ENCODE measurements at regions not wholly inside any gene's neighbourhood (a gene's known extent, or its start where the extent isn't known, plus 50 kb on each side); places are given as distances from the start of the nearest gene placed in this dataset.

DNA sequence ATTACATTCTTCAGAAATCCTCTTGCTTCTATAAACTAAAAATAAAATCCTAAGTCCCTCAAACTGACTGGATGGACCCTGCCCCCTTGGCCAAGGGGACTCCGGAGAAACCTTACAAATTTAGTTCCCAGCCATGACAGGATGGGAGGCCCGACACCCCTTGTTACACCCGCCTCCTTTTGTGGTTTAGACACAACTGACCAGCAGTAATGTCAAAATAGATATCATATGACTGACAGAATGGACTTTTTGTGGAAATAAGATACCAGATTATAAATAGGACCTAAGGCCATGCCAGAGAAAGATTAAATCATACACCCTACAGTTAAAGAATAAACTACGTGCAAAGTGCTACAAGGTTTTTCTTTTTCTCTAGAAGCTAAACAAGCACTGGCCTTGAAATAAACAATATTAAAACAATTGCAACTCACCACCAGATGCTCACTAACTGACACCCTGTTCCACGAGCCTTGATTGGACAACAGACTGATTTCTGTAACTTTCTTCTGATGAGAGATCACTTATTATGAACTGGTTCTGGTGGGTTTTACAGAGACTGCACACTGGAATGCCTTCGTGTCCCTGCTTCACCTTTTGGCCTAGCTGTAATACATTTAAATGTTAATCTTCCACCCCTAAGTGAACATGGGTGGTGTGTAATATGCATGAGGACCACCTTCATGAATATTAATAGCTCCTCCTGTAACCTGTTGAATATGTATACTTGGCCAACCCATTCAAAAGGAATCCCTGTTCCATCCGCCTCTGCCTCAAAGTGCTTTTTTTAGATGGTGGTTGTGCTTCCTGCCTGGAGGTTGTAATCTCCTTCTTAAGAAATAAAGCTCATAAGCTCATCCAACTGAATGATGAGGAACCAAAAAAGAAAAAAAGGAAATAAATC is 99.6 kb downstream of the ODF2L start:
- DNase-seq (ENCODE audit: low read depth): peak; percentile 85

DNA sequence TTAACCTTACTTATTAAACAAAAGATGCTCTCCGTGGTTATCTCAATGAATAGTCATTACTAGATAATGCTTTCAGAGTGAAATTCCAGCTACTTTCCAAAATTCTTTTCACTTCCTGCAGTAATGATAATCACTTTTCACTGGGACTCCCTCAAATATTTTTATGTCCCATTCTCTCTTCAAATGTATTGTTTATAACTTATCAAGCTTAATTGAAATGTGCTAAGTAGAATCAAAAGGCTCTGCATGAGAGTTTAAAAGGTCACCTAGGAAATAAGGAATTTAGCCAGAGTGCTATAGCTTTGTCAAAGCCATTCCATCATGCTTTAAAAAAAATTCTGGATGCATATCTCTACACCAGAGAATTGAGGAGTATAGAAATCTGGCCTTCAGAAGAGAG is 106.4 kb downstream of the ODF2L start:
- no peak for DNase-seq (ENCODE audit: low read depth)

DNA sequence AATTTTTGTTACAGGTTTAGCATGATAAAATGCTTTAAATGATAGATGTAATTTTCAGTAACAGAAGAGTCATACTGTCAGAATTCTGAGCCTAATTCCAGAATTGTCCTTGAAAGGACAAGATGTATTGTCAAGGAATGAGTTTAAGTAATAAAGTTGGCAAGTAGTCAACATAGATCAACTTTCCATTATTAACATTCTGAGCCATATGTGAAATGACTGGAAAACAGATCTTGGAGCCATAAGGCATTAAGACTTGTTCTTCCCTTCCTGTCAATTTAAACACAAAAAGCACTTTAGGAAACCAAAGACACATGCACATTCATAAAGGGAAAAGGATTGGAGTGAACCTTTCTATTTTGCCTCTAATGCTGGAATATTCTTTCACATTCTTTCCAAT is 107.0 kb downstream of the ODF2L start:
- DNase-seq (ENCODE audit: low read depth): no peak

DNA sequence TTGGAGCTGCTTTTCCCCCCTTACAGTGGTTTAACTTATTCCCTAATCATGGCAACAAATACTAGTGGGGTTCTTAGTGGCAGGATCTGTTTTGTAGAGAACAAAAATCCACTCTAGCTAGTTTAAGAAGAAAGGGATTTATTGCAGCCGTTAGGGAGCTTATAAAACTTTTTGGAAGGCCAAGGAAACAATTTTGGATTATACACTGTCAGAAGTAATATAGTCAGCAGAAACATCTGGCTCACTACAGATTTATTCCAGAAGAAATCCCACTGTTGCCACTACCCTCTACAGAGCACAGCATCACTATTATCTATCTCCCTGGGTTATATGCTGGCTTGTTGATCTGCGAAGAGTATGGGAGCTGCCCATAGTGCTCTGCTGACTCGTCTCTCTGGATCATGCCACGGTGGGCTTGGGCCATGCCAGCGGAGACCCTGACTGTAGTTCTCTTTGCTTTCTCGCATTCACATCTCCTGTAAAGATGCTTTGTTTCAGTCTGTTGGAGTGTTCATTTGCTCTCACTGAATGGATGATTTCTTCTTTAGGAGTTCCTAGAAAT is 107.5 kb downstream of the ODF2L start:
- no peak for DNase-seq (ENCODE audit: low read depth)

DNA sequence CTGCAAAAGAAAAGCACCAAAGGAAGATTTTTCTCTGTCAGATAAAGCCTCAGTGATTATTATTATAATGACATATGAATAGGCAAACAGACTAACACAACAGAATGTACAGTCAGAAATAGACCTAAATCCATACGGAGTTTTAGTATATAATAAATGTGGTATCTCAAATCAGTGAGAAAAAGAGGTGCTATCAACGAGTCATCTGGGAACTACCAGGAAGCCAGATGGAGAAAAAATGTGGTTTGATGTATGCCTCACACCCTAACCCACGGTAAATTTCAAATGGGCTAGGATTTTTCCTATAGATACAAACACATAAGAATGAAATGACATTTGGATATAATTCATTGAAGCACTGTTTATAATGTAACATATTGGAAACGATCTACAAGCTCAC is 110.3 kb downstream of the ODF2L start:
- no peak for DNase-seq (ENCODE audit: low read depth)

DNA sequence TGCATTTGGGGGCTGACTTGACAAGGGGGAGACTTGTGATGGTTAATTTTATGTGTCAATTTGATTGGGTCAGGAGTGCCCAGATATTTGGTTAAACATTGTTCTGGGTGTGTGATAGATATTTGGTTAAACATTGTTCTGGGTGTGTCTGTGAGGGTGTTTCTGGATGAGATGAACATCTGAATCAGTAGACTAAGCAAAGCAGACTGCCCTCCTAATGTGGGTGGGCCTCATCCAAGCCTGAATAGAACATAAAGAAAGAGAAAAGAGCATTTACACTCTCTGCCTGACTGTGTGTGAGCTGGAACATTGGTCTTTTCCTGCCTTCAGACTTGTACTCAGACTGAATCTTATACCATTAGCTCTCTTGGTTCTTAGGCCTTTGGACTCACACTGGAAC is 113.5 kb downstream of the ODF2L start:
- DNase-seq (ENCODE audit: low read depth): no peak

DNA sequence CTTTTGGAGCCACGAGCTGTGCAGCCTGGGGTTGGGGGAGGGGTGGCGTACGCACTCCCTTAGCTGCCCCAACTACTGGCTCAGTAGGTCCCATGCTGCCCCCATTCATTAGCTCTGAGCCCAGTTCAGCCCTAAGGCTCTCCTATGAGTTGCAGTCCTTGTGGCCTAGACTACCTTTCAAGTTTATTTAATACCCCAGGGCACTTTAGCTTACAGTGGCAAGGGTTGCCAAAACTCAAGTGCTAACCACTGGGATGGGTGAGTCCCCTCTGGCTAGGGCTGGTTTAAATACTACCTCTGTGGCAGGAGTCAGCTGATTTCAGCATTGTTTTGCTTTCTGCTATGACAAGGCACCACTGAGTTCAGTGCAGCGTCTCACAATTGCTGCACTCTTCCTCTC is 118.2 kb downstream of the ODF2L start:
- peak; percentile 17 for DNase-seq (ENCODE audit: low read depth)

DNA sequence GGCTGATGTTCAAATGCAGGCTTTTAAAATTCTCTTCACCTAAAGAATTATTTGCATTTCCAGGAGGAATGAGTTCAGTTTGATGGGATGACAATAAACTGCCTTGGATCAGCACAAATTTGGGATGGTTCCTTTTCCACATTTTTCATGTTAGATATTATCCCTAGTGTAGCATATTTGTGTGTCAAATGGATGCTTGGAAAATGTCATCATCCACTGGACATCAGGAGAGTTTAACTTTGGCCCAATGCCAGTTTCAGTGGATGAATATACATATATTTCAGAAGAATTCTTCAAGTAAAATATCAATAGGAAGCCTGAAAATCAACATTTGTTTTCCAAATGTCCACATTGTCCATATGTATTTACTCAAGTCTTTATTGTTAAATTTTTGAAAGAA is 116.5 kb upstream of the COL24A1 start:
- DNase-seq (ENCODE audit: low read depth): no peak

DNA sequence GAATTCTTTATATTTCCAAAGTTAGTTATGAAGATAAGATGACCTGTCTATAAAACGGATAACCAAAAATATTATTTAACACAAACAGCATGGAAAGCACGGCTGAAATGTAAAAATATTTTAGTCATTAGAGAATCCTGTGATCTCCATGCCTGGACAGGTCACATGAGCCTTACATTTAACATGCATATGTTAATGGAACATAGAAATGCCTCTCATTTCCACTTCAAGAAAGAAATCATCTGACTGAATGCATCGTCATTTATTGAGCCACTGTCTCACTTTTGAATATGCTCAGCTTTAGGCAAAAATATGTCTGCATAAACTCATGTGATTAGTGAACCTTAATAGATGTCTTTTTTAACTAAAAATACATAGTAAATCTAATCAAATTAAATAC is 115.5 kb upstream of the COL24A1 start:
- no peak for DNase-seq (ENCODE audit: low read depth)

DNA sequence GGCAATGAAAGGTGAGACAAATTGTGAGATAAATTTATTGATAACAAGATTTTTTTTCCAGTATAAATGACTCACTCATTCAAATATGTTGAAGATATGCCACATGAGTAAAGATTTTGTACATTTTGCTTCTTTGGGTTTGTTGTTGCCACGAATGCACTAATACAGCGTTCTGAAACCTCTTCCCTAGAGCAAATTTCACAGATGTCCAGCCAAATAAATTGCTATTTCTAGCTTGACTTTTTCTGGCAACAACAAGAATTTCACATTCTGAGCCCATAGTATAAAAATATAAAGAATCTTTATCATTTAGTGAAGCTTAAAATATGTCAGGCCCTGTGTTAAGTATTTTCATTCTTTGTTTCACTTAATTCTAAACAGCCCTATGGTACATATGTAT is 114.5 kb upstream of the COL24A1 start:
- no peak for DNase-seq (ENCODE audit: low read depth)

DNA sequence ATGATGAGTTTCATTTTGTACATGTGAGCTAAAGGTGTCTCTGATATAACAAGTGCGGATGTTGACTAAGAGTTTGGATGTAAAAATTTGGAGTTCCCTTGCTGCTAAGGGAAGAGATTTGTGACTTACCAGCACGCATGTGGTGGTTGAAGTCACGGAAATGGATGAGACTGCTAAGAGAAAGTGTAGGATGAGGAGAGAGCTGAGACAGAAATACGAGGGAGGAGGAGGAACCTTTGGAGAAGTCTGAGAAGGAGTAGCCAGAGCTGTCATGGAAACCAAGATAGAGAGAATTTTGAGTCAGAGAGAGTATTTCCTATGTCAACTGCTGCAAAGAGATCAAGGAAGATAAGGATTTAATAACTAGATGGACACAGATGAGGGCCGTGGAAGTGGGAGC is 106.5 kb upstream of the COL24A1 start:
- no peak for DNase-seq (ENCODE audit: low read depth)

DNA sequence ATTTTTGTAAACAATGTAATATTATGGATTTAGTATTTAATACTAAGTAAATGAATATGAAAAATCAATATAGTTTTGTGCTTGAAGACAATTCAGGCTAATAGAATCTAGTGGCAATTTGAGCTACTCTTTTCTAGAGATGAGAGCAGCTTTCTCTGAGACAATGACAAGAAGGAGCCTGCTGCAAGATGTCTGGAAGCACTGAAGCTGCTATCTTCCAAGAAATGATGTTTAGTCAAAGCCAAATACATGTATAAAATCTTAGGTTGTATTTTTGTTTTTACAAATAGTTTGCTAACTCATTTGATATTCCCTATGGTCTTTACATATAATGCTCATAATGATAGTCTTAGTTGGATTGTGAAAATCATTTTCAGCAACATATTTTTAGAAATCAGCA is 103.9 kb upstream of the COL24A1 start:
- DNase-seq (ENCODE audit: low read depth): no peak

DNA sequence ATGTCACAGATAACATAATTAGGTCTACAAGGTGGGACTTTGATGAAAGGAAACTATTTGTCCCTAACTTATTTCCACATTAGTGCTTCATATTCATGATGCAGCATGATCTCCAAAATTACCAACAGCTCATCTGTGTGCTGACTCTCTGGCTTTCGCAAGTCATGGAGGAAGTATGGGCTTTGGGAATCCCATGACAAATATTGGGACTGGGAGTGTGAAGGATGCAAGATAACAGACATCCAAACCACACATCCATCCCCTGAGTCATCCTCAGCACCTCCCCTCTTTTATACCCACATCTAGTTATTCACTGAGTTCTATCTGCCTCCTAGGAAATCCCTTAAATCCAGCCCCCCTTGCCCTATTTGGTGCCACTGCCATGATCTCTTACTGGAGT is 102.8 kb upstream of the COL24A1 start:
- no peak for DNase-seq (ENCODE audit: low read depth)

DNA sequence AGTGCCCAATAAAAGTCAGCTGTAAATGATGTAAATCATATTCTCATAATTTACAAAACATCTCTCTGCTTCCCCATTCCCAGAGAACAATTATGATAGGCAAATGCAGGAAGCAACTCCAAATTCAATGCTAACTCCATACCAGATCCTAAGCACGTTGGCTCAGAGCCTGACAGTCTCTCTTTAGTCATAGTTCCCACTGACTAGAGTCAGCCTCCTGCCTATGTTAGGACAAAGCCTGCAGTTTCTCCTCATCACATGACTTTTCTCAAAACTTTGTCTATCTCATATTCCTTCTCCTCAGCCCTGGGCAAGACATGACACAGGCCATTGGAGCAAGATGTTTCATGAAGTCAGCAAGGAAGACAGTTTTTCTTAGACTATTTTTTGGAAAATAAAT is 101.5 kb upstream of the COL24A1 start:
- no peak for DNase-seq (ENCODE audit: low read depth)

DNA sequence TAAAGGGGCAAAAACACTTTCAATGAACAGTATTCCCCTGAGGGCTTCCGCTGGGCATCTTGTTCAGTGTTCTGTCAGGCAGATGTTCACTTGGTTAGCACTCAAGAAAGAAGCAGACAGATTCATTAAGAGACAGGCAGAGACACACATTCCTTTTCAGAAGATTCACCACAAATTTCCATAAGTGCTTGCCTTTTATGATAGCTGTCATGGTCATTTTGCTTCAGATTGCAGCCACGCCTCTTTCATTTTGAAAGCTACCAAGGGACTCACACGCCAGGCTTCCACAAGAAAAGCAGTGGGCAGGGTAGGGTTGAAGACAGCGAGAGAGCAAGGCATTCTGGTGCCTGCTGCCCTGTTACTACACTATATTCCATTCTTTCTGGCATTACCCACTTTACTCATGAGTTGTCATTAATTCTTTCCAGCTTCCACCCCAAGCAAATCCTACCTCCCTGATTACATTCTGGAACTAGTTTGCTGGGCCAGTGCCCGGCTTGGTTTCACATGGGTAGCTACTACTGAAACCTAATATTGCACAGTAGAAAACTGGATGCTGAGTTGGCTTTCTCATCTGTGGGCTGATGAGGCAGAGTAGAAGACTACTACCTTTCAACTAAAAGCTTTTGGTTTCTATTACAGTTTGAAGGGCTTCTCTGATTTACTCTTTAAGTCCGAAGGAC is 91.2 kb upstream of the COL24A1 start:
- peak; percentile 46 for DNase-seq (ENCODE audit: low read depth)

DNA sequence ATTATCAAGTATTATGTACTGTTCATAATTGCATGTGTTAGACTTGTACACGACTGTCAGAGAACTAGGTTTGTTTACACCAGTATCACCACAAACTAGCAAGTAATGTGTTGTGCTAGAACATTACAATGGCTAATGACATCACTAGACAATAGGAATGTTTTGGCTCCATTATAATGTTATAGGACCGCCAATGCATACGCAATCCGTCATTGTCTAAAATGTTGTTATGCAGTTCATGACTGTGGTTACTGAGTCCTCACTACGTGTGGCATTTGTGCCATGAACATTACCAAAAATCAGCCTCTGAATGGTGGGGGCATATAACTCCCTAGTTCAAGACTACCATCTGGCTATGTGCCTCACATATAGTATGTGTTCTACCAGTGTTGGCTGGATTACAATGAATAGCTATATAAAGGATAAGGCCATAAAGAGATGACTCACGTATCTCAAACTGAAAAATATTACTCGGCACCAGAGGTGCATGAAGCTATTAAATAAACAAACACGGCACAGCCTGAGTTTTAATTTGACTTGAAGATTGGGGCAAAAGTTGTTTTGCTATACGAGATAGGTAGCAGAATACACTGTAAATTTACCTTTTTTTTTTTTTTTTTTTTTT is 89.1 kb upstream of the COL24A1 start:
- DNase-seq (ENCODE audit: low read depth): no peak

DNA sequence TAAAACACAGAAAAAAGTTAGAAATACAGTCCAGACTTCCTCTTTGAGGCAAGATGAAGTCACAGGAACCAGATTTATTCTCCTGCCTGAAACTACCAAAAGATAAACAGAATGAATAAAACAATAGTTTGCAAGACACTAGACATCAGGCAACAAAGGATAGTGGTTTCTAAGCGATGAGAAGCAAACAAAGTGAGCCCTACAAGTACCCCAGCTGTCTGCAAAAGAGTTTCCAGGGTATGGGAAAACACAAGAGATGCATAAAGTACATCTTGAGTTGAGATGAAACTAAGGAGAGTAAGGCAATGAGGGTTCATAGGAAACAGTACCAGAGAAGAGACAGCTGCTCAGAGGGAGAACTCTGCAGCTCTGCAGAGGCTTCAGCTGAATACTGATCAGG is 83.3 kb upstream of the COL24A1 start:
- DNase-seq (ENCODE audit: low read depth): peak; percentile 4

DNA sequence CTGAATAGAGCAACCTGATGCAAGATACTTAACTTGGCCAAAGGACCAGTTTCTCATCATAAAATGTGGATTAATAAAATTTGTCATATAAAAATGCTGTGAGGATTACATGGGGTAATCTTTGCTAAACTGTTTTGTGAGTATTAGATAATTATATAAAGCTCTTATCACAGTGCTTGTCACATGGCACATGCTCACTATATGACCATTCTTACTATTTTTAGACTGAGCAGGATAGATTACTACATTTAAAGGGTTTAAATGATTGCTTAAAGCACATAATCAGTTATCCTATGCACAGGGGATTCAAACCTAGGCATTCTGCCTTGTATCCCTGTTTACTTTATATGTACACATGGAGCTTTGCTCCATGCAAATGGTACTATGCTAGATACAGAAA is 82.9 kb upstream of the COL24A1 start:
- no peak for DNase-seq (ENCODE audit: low read depth)

DNA sequence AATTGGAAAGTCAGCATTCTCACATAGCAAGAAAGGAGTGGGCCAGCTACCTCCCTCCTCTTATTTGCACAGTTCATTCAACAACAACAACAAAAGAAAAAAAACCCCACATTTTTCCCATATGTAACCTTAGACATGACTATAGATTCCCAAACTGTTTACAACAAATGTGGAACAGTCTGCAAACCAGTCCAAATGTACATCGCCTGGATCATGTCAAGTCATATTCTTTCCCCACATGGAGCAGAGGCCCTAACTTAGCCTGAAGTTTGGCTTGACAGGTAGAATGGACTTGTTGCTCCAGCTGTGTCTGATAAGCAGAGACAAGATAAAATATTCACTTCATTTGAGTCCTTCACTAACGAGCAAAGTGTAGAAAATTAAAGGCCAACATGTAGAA is 81.7 kb upstream of the COL24A1 start:
- DNase-seq (ENCODE audit: low read depth): no peak

DNA sequence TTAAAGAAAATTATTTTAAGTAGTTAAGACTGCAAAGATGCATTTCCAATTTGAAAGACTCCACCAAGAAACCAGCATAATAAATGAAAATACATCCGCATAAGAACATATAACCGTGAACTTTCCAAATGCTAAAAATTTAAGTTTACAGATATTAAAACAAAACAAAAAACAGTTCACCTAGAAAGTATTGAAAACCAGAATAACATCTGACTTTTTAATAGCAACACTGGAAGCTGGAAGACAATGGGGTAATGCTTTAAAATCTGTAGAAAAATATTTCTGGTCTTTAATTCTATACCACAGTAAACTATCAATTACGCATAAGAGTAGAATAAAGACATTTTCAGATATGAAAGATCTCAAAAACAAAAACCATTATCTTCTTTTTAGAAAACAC is 79.3 kb upstream of the COL24A1 start:
- DNase-seq (ENCODE audit: low read depth): no peak

DNA sequence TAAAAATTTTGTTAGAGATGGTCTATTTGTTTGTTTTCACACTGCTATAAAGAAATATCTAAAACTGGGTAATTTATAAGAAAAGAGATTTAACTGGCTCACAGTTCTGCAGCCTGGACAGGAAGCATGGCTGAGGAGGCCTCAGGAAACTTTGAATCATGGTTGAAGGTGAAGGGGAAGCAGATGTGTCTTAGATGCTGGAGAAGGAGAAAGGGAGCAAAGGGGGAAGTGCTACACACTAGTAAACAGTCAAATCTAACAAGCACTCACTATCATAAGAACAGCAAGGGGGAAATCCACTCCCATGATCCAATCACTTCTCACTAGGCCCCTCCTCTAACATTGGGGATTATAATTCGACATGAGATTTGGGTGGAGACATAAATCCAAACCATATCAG is 76.8 kb upstream of the COL24A1 start:
- no peak for DNase-seq (ENCODE audit: low read depth)

DNA sequence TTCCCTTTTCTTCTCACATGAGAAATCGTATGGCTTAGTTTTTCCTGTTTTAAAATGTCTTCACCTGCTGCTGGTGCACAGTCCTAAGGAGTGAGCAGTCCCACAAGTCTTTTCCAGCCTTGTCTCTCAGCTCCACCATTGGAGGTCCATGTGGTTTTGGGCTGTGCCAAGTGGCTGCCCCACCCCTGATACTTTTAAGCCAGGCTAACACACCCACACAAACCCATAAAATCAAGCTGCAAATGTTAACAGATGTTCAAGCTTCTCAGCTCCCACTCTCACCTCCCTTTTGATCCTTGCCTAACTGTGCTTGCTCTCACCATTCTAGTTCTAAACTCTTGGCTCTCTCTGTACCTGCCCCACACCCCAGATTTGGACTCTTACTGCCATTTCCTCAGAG is 74.5 kb upstream of the COL24A1 start:
- DNase-seq (ENCODE audit: low read depth): peak; percentile 85
